Neural cell (in vitro differentiated cells): ENCODE measurements at regions not wholly inside any gene's neighbourhood (a gene's known extent, or its start where the extent isn't known, plus 50 kb on each side); places are given as distances from the start of the nearest gene placed in this dataset.

Experiments
- CTCF ChIP-seq: fragments of 450-650 bp; IDR thresholded peaks from 2 replicates; pipeline ENCODE4 v1.5.1; 2014; ENCODE audit warnings: antibody characterized with exemption, mild to moderate bottlenecking, moderate library complexity; ENCODE audit not compliant: poor library complexity, severe bottlenecking
- EP300 ChIP-seq: fragments of 450-650 bp; conservative IDR thresholded peaks from 2 replicates; pipeline ENCODE4 v1.6.1; 2014; ENCODE audit warnings: antibody characterized with exemption, mild to moderate bottlenecking, moderate library complexity; ENCODE audit not compliant: poor library complexity, severe bottlenecking
- EZH2 ChIP-seq: fragments of 200-600, 300-800 bp; shearing (Covaris generic), sonication (generic); IDR thresholded peaks from 2 replicates; pipeline ENCODE4 v1.6.1; 2014; ENCODE audit warnings: antibody characterized with exemption, low read length, borderline replicate concordance, mild to moderate bottlenecking; ENCODE audit not compliant: insufficient read depth, poor library complexity, severe bottlenecking
- MXI1 ChIP-seq: fragments of 450-650 bp; conservative IDR thresholded peaks from 2 replicates; pipeline ENCODE4 v1.6.1; 2014; ENCODE audit warnings: antibody characterized with exemption, mild to moderate bottlenecking; ENCODE audit not compliant: poor library complexity, severe bottlenecking
- POLR2AphosphoS5 ChIP-seq: IDR thresholded peaks from 2 replicates; pipeline ENCODE4 v1.6.1; 2012
- RAD21 ChIP-seq: fragments of 450-650 bp; conservative IDR thresholded peaks from 2 replicates; pipeline ENCODE4 v1.6.1; 2014; ENCODE audit warnings: antibody characterized with exemption, mild to moderate bottlenecking, moderate library complexity
- REST ChIP-seq: IDR thresholded peaks from 2 replicates; pipeline ENCODE4 v1.6.1; 2012; ENCODE audit warnings: borderline replicate concordance
- SMC3 ChIP-seq: fragments of 450-650 bp; conservative IDR thresholded peaks from 2 replicates; pipeline ENCODE4 v1.6.1; 2014; ENCODE audit warnings: antibody characterized with exemption, mild to moderate bottlenecking, moderate library complexity; ENCODE audit not compliant: poor library complexity

DNA sequence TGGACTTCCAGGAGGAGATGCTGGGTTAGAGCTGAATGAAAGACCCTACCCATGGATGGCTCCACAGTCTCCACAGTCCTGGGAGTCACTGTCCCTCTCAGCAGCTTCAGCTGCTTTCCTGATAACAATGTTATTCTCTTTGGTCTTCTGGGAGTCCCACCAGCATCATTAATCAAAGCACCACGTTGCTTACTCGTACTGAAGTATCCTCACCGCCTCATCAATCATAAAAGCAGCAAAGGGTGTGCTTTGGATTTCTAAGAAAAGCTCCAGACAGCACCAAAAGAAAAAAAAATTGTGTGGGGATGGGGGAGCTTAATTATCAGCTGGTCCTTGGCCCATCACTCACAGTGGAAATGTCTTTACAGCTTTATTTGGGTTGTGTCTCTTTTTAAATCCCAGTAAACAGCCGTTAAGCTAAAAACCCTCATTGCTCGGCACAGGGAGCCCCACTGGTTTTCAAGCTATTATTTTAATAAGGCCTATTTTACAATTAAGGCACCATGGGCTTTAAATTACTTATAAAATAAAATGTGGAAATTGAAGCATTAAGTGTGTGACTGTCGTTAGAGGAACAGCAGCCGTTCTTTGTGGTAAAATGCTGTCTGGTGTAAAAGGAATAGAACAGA, 538.0 kb downstream of the EBF1 start:
- TF ChIP-seq MXI1 (no peak), CTCF (no peak), EZH2 (no peak), EP300 (no peak), SMC3 (no peak), POLR2AphosphoS5 (no peak), RAD21 (no peak), REST (no peak)
